ENCODE measurements at regions not wholly inside any gene's neighbourhood (a gene's known extent, or its start where the extent isn't known, plus 50 kb on each side); places are given as distances from the start of the nearest gene placed in this dataset.
"Not testable (repeated sequence)": the region's sequence is repeated elsewhere in the genome, so short reads cannot be mapped to it uniquely, and the experiment has no call there.

GRCh38 chr7:109503421-109503820, 933.7 kb downstream of the DNAJB9 start:
- H3K4me3 Mint-ChIP-seq, result no peak overlapping the region
- no peak overlapping the region for H3K27ac Mint-ChIP-seq
- H3K4me1 Mint-ChIP-seq, result no peaks in the 10 kb centered on the region
- H3K9me3 Mint-ChIP-seq, result peaks cover 20% of the 10 kb centered on the region
- H3K36me3 Mint-ChIP-seq, result no peaks in the 10 kb centered on the region
- ATAC-seq (no peak), DNase-seq (ENCODE audit: low spot score in 2 of 2) (no peak)

GRCh38 chr7:109522585-109522984, 952.9 kb downstream of the DNAJB9 start:
- ATAC-seq, result no peak
- Mint-ChIP-seq H3K27ac (no peak overlapping the region), H3K9me3 (peaks cover 6% of the 10 kb centered on the region), H3K36me3 (no peaks in the 10 kb centered on the region), H3K4me3 (no peak overlapping the region), H3K4me1 (no peaks in the 10 kb centered on the region)
- no peak for DNase-seq (ENCODE audit: low spot score in 2 of 2)

GRCh38 chr7:109527833-109528232, 958.2 kb downstream of the DNAJB9 start:
- Mint-ChIP-seq H3K4me1 (no peaks in the 10 kb centered on the region), H3K27ac (no peak overlapping the region), H3K4me3 (no peak overlapping the region), H3K36me3 (no peaks in the 10 kb centered on the region), H3K9me3 (no peaks in the 10 kb centered on the region)
- no peak for DNase-seq (ENCODE audit: low spot score in 2 of 2)
- ATAC-seq, result no peak

GRCh38 chr7:109529712-109530111, 960.0 kb downstream of the DNAJB9 start:
- no peak for ATAC-seq
- H3K36me3 Mint-ChIP-seq, result no peaks in the 10 kb centered on the region
- H3K27ac Mint-ChIP-seq, result no peak overlapping the region
- no peak overlapping the region for H3K4me3 Mint-ChIP-seq
- no peak for DNase-seq (ENCODE audit: low spot score in 2 of 2)
- peaks cover 4% of the 10 kb centered on the region for H3K9me3 Mint-ChIP-seq
- no peaks in the 10 kb centered on the region for H3K4me1 Mint-ChIP-seq

GRCh38 chr7:109532262-109532992, 962.8 kb downstream of the DNAJB9 start:
- H3K27ac Mint-ChIP-seq, result no peak overlapping the region
- DNase-seq (ENCODE audit: low spot score in 2 of 2), result no peak
- no peak overlapping the region for H3K4me3 Mint-ChIP-seq
- no peak for ATAC-seq
- H3K4me1 Mint-ChIP-seq, result no peaks in the 10 kb centered on the region
- H3K9me3 Mint-ChIP-seq, result peaks cover 4% of the 10 kb centered on the region
- no peaks in the 10 kb centered on the region for H3K36me3 Mint-ChIP-seq

- Mint-ChIP-seq H3K9me3 (peaks cover 16% of the 10 kb centered on the region), H3K4me1 (no peaks in the 10 kb centered on the region), H3K4me3 (no peak overlapping the region), H3K27ac (no peak overlapping the region), H3K36me3 (no peaks in the 10 kb centered on the region)
- ATAC-seq (no peak), DNase-seq (ENCODE audit: low spot score in 2 of 2) (no peak)
These were observed 976.0 kb downstream of the DNAJB9 start for GRCh38 chr7:109545686-109546085.

- Mint-ChIP-seq H3K4me3 (no peak overlapping the region), H3K36me3 (no peaks in the 10 kb centered on the region), H3K9me3 (peaks cover 32% of the 10 kb centered on the region), H3K4me1 (no peaks in the 10 kb centered on the region), H3K27ac (no peak overlapping the region)
- ATAC-seq, result no peak
- DNase-seq (ENCODE audit: low spot score in 2 of 2), result no peak
These were observed 980.0 kb downstream of the DNAJB9 start for GRCh38 chr7:109549471-109550193.

- no peaks in the 10 kb centered on the region for H3K36me3 Mint-ChIP-seq
- H3K9me3 Mint-ChIP-seq, result peaks cover 32% of the 10 kb centered on the region
- no peaks in the 10 kb centered on the region for H3K4me1 Mint-ChIP-seq
- ATAC-seq (no peak), DNase-seq (ENCODE audit: low spot score in 2 of 2) (no peak)
- H3K27ac Mint-ChIP-seq, result no peak overlapping the region
- no peak overlapping the region for H3K4me3 Mint-ChIP-seq
These were observed 982.3 kb downstream of the DNAJB9 start for GRCh38 chr7:109552017-109552416.

- no peaks in the 10 kb centered on the region for H3K4me1 Mint-ChIP-seq
- no peak overlapping the region for H3K27ac Mint-ChIP-seq
- no peak overlapping the region for H3K4me3 Mint-ChIP-seq
- peaks cover 17% of the 10 kb centered on the region for H3K9me3 Mint-ChIP-seq
- no peaks in the 10 kb centered on the region for H3K36me3 Mint-ChIP-seq
- ATAC-seq (no peak), DNase-seq (ENCODE audit: low spot score in 2 of 2) (no peak)
These were observed 1007.6 kb downstream of the DNAJB9 start for GRCh38 chr7:109577265-109577664.

- DNase-seq (ENCODE audit: low spot score in 2 of 2) (no peak), ATAC-seq (no peak)
- Mint-ChIP-seq H3K27ac (no peak overlapping the region), H3K9me3 (peaks cover 13% of the 10 kb centered on the region), H3K36me3 (no peaks in the 10 kb centered on the region), H3K4me1 (no peaks in the 10 kb centered on the region), H3K4me3 (no peak overlapping the region)
These were observed 1010.2 kb downstream of the DNAJB9 start for GRCh38 chr7:109579901-109580300.

GRCh38 chr7:109582211-109582610, 1012.5 kb downstream of the DNAJB9 start:
- H3K4me3 Mint-ChIP-seq, result no peak overlapping the region
- DNase-seq (ENCODE audit: low spot score in 2 of 2), result no peak
- peaks cover 14% of the 10 kb centered on the region for H3K9me3 Mint-ChIP-seq
- ATAC-seq, result no peak
- no peak overlapping the region for H3K27ac Mint-ChIP-seq
- H3K36me3 Mint-ChIP-seq, result no peaks in the 10 kb centered on the region
- H3K4me1 Mint-ChIP-seq, result no peaks in the 10 kb centered on the region

GRCh38 chr7:109596948-109597347, 1027.3 kb downstream of the DNAJB9 start:
- H3K36me3 Mint-ChIP-seq; DNase-seq (ENCODE audit: low spot score in 2 of 2); ATAC-seq; H3K4me1 Mint-ChIP-seq; H3K4me3 Mint-ChIP-seq; H3K27ac Mint-ChIP-seq: not testable (repeated sequence)
- peaks cover 20% of the 10 kb centered on the region for H3K9me3 Mint-ChIP-seq

- ATAC-seq, result no peak
- H3K9me3 Mint-ChIP-seq, result peaks cover 8% of the 10 kb centered on the region
- no peak overlapping the region for H3K4me3 Mint-ChIP-seq
- H3K36me3 Mint-ChIP-seq, result no peaks in the 10 kb centered on the region
- no peak overlapping the region for H3K27ac Mint-ChIP-seq
- H3K4me1 Mint-ChIP-seq, result no peaks in the 10 kb centered on the region
- no peak for DNase-seq (ENCODE audit: low spot score in 2 of 2)
These were observed 1042.0 kb downstream of the DNAJB9 start for GRCh38 chr7:109611656-109612055.

GRCh38 chr7:109616551-109617069, 1046.9 kb downstream of the DNAJB9 start:
- H3K9me3 Mint-ChIP-seq, result peaks cover 10% of the 10 kb centered on the region
- H3K4me1 Mint-ChIP-seq, result no peaks in the 10 kb centered on the region
- H3K36me3 Mint-ChIP-seq, result no peaks in the 10 kb centered on the region
- DNase-seq (ENCODE audit: low spot score in 2 of 2) (no peak), ATAC-seq (no peak)
- H3K4me3 Mint-ChIP-seq, result no peak overlapping the region
- H3K27ac Mint-ChIP-seq, result no peak overlapping the region

- Mint-ChIP-seq H3K27ac (no peak overlapping the region), H3K9me3 (peaks cover 14% of the 10 kb centered on the region), H3K4me3 (no peak overlapping the region), H3K4me1 (no peaks in the 10 kb centered on the region), H3K36me3 (no peaks in the 10 kb centered on the region)
- DNase-seq (ENCODE audit: low spot score in 2 of 2) (no peak), ATAC-seq (no peak)
These were observed 1052.6 kb downstream of the DNAJB9 start for GRCh38 chr7:109622320-109622719.

- ATAC-seq; H3K36me3 Mint-ChIP-seq; H3K4me3 Mint-ChIP-seq; H3K4me1 Mint-ChIP-seq; DNase-seq (ENCODE audit: low spot score in 2 of 2); H3K27ac Mint-ChIP-seq: not testable (repeated sequence)
- H3K9me3 Mint-ChIP-seq, result peaks cover 23% of the 10 kb centered on the region
These were observed 1063.2 kb downstream of the DNAJB9 start for GRCh38 chr7:109632890-109633289.
